DMS79 treated with DMSO at 0.1 percent for 48 hours (cell line): ENCODE measurements at regions not wholly inside any gene's neighbourhood (a gene's known extent, or its start where the extent isn't known, plus 50 kb on each side); places are given as distances from the start of the nearest gene placed in this dataset.

Experiments
- DNase-seq: peaks from one replicate; lab custom pipeline; 2025; lab: John Stamatoyannopoulos, UW

DNA sequence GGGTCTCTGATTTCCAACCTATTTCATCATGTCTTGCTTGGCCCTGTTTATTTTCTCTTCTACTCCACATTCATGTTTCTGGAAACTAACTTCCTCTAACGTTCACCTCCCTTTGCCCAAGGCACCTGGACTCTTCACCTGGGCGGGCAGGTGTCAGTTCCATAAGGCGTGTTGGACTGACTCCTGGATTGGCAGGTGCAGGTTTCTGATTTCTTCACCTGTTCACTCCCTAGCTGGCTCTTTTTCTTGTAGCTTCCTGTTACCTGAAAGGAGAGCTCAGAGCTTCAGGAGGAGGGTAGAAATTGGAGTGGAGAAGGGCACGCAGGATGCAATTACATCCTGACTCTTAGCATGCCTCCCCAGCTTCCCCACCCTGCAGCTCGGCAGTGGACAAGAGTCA lies 350.8 kb upstream of the KLF3 start:
- DNase-seq = peak; percentile 18

DNA sequence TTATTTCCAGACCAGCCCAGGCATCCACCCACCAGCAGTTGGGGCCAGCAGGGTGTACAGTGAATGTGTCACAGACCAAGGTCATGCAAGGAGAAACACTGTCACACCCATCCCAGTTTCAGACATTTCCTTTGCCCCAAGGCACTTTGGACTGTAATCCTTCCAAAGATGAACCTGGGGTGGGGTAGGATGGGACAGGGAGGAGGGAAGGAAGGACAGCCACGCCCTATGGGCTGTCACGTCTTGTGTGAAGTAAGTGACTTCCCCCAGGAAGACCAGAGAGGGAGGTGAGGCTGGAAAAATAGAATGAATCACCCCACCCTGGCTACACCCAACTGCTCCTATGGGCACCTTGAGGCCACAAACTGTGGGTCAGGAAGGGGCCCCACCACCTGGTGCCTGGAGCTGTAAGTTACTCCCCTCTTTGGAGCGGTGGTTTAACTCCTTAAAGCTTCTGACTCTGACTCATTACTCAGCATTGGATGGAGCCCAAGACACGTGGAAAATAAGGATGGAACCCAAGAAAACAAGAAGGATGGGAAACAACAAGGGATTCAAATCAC lies 349.9 kb upstream of the KLF3 start:
- DNase-seq = no peak

DNA sequence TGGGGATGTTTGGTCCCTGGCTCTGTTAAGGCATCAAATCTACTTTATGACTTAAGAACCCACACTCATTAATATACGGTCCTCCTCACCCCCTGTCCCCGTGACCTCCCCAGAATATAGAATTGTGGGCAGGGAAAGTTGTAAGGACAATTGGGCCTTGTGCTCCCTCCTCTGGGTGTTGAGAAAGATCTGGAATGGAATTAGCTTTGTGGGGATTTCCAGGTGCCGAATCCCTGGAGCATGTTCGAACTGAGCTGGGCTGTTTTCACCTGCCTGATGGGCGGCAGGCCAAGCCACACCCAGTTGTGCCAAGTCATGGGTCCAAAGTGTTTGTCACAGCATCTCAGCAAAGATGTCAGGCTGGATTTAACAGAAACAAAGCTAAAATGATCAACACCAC lies 349.3 kb upstream of the KLF3 start:
- DNase-seq = no peak

DNA sequence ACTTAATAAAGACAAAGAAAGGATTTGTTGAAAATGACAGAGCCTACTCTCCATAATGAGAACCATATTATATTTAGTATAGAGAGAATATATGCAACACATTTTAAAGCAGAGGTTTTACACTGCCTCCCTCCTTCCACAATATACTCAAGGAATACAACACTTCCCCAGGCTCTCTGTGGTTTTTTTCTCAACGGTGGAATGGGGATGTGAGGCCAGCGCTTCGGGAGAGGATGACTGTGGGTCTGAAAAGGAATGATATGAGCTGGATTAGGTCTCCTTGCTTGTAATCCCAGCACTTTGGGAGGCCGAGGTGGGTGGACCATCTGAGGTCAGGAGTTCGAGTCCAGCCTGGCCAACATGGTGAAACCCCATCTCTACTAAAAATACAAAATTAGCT lies 348.7 kb upstream of the KLF3 start:
- no peak for DNase-seq

DNA sequence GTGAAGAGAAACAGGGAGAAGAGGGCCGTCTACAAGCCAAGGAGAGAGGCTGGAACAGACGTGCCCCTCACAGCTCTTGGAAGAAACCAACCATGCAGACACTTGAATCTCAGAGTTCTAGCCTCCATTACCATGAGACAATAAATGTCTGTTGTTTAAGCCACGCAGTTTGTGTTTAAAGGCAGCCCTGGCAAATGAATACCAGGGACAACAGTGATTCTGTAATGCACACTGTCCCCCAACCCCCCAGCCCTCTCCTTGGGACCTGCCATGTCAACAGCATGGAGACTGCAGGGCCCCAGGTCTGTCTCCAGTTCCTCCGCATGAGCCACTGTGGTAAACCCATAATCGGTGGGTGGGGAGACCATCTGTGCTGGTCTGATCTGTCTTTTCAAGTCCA lies 348.0 kb upstream of the KLF3 start:
- DNase-seq = no peak

DNA sequence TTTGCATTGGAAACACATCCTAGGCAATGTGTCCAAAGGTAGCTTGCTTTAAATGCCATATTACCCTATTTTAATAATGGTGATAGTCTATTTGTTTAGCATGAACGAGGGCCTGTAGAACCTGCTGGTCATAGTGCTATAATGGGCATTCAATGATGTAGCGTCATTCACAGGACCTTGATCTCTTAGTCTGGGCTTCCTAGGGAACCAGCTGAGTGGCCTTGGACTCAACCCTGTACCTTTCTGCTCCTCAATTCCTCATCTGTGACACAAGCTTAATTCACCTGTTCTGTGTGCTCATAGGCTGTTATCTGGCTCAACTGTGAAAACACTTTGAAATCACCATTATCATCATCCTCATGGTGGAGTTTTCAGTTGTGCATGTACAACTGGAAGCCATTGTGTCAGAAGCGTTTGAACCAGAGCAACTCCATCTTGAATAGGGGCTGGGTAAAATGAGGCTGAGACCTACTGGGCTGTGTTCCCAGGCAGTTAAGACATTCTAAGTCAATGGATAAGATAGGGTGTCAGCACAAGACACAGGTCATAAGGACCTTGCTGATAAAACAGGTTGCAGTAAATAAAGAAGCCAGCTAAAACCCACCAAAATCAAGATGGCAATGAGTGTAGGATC lies 346.8 kb upstream of the KLF3 start:
- no peak for DNase-seq

DNA sequence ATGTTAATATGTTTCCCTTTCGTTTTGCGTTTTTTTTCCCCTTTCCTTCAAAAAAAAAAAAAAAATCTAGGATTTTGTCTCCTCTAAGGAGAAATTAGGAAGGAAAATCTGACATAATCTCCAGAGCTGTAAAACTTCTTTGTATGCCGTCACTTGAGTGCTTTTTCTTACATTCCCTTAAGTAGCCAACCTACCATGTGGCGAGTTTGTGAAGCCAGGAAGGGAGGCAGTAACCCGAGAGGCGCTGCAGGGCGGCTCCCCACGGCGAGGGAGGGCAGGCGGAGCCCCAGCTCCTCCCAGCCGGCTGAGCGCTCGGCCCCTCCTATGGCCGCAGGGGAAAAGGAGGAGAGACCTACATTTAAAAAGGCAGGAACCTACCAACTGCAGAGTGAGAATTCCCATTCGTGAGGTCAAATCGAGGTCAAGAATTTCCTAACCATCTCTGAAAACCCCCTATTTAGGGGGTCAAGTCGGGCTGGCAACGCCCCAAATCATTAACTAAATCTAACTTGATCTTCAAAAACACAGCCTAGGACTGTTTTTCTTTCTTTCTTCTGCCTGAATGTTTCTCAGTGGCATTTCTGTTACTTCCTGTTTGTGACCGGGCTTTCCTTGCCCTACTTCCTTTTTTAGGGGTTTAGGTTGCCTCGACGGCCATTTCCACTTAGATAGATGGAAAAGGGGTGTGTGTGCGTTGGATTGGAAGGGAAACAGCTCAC lies 345.1 kb upstream of the KLF3 start:
- DNase-seq = peak; percentile 26

DNA sequence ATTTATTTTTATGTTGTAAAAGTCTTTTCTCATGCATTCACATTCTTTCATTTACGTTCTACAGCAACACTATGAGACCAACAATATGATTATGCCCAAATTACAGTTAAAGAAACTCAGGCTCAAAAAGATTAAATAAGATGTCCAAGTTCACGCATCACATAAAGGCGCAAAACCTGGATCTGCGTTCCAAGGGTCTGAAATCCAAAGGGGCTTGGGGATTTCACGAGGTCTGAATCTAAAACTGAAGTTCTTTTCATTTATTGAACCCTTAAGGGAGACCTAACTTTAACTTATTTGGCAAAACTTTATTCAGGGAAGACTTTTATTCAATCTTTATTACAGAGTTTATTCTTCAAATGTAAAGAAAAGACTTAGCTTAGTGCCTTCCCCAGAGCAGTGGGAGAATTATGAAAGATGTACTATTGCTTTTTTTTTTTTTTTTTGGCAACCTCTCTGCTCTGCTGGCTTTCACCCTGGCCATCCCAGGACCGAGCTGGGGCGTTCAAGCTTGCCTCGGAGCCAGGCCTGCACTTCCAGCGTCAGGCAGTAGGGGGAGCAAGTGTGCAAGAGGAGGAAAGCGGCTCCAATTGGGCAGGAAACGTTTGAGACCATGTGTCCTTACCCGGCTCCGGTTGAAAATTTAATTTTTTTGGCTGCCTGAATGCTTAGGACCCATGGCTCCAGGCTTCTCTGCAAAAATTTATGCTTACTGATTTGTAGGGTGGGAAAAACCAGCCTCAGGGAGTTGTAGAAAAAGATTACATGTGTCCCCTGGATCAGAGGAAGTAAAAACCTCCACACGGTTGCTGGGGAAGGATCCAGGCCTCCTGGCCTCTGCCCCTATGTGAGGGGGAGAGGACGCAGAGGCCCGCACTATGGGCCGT lies 344.3 kb upstream of the KLF3 start:
- DNase-seq = peak; percentile 12

DNA sequence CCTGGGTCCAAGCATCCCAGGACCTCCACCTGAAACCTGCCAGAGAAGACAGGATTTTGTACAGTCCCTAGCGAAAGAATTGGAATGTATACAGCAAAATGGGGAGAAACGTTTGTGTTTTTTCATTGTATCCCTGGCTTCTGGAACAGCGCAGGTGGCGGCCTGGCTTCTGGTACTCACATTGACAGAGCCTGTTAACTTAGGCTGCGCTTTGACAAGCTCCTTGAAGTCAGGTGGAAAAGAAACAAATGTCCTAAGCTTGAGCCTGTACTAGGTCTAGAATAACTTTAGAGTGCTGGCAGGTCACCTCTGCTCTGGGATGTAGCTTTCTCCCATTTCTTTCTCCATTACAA lies 343.7 kb upstream of the KLF3 start:
- no peak for DNase-seq

DNA sequence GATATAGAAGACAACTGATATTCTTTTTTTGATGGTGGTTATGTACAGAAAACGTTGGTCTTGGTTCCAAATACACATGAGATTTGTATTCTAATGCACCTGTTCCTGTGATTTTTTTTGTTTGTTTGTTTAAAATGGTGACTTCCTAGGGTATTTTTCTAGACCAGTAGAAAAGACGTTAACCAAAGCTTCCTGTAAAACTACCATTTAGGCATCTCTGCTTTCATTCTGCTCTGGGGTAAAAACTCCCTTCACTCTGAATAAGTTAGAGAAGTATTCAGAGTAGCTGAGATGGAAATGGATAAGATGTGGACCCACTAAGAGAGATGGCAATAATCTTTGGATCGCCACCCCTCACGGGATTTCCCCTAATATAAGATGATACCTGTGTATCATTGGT lies 343.2 kb upstream of the KLF3 start:
- no peak for DNase-seq

DNA sequence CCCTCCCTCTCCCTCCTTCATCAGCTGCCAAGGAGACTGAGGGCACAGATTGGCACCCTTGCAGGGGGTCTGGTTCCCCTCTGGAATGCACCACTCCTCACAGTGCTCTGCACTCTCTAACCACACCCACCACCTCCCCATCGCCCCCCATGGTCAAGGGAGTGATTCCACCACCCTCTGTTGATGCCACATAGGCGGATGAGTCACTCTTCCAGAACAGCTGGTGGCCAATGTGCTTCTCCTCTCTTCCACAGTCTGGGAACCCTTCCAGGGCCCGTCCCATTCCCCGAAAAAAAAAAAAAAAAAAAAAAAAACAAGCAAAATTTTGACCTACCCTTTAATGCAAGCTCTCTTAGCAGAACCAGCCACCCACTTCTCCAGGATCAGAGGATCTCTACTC lies 341.3 kb upstream of the KLF3 start:
- DNase-seq = no peak

DNA sequence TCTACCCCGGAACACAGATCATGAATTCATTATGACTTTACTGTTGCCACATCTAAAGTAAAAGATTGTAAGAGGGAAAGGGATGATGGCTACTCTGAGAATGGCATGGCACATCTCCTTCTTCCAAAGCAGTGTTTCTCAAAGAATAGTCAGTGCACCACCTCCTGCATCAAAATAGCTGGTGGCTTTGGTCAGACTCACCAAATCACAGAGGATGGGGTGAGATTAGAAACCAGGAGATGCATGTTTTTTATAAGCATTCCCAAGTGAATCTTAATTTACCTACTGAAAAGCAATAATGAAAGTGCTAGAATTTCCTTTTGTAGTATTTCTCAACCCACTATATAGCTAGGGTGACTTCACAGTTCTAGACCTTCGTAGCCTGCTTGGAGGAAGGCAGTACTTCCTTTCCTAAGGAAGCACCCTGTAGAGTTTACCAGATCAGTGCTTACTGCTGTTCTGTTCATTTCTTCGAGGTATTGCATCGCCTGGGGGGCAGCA lies 340.8 kb upstream of the KLF3 start:
- DNase-seq = no peak

DNA sequence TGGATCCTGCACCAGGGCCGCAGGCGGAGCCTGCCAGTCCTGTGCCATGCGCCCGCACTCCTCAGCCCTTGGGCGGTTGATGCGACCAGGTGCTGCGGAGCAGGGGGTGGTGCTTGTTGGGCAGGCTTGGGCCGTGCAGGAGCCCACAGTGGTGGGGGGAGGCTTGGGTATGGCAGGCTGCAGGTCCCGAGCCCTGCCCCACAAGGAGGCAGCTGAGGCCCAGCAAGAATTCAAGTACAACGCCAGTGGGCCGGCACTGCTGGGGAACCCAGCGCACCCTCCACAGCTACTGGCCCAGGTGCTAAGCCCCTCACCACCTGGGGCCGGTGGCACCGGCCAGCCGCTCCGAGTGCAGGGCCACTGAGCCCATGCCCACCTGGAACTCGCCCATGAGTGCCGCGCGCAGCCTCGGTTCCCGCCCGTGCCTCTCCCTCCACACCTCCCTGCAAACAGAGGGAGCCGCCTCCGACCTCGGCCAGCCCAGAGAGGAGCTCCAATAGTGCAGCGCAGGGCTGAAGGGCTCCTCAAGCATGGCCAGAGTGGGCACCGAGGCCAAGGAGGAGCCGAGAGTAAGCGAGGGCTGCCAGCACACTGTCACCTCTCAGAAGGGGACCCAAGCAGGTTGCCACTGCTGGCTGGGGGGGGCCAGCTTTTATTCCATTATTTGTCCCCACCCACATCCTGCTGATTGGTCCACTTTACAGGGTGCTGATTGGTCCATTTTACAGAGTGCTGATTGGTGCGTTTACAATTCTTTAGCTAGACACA lies 339.0 kb upstream of the KLF3 start:
- no peak for DNase-seq

DNA sequence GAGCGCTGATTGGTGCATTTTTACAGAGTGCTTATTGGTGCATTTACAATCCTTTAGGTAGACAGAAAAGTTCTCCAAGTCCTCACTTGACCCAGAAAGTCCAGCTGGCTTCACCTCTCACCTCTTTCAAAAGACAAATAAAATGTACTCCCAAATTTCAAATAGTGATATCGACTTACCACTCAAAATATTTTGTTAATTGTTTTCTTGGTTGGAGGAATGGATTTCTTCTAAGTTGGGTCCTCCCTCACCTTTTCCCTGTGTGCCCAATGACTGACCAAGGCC lies 338.4 kb upstream of the KLF3 start:
- no peak for DNase-seq

DNA sequence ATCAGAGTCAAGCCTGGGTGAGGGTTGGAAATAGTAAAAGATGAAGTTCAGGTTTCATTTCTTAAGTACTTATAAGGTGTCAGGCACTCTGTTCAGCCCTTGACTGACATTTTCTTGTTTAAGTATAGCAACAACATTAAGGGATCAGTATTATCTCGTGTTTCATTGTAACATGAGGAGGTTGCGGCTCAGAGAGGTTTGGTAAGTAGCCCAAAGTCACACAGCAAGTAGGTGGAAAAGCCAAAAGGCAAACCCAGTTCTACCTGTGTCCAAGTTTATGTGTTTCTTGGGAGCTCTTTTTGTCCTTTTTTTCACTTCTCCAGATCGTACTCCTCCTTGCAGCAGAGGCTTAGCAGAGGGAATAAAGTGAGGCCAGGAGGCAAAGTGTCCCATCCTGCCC lies 337.5 kb upstream of the KLF3 start:
- DNase-seq = no peak

DNA sequence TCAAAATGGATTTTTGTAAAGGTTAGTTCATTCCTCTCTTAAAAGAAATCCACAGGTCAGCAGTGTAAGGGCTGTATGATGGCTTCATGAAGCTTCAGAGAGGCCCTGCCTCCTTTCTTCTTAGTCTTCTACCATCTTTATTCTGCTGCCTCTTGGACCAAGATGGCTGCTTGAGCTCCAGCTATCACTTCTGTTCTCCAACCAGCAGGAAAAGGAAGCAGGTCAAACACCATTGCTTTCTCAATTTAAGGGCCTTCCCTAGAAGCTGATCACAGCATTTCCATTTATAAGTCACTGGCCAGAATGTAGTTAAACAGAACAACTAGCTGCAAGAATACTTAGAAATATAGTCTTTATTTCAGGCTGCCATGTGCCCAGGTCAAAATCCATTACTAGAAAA lies 336.8 kb upstream of the KLF3 start:
- DNase-seq = no peak

DNA sequence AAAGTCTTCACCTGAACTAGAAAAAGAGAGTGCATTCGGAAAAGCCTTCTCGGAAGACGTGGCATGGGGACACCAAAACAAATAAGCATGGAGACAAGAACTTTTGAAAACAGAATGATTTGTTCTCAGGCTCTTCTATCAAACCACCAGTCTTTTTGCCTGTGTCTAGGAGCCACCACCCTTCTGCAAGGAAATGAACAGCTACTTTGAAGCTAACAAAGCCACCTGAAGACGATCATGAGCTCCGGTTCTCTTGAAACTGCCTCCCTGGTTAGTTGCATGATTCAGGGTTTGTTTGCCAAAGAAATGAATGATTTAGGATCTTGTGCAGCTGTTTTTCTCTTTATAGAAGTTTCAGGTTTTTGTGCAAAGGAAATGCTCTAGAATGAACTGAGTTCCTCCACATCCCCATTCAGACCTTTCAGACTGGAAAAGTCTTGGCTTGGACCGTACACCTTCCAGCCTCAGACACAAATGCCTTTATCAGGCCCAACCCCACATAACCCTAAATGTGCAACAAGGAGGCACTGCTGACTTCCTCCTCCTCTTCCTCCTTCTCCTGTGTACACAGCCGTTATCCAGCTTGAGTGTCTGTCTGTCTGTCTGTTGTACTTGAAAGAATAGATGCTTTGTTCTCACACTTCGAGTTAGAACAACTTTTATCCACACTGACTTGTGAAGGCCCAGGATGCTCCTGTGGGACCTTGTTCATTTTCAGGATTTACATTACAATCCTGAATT lies 334.8 kb upstream of the KLF3 start:
- DNase-seq = no peak

DNA sequence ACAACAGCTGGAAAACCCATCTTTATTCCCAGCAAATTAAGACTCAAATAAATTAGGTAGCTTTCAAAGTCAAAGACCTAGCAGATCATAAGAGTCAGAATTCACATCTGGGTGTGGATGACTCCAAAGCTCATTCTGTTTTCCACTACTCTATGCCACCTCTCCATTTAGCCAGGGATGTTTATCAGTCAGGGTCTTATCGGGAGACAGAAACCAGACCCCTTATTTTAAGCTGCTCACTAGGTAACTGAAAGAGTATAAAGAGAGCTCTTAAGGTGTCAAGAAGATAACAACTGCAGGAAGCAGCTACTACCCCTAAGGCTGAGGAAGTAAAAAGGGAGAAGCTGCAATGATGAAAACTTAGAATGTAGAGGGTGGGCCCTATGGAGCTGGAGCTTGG lies 333.7 kb upstream of the KLF3 start:
- DNase-seq = no peak

DNA sequence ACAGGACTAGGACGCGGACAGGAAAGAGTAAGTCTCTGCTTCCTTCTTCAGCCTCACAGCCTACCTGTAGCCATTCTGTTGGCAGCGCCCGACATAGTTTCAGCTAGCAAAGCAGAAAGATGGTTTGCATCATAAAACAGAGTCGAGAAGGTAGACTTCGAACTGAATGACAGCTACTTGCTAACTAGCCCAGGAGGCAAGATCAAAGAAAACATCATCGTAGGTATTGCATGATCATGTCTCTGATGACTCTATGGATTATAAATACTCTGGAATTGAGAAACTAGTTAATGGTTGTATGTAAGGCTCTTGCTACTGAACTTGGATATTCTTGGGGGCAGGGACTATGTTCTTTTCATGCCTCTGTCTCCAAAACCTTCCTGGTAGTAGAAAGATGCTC lies 333.1 kb upstream of the KLF3 start:
- no peak for DNase-seq

DNA sequence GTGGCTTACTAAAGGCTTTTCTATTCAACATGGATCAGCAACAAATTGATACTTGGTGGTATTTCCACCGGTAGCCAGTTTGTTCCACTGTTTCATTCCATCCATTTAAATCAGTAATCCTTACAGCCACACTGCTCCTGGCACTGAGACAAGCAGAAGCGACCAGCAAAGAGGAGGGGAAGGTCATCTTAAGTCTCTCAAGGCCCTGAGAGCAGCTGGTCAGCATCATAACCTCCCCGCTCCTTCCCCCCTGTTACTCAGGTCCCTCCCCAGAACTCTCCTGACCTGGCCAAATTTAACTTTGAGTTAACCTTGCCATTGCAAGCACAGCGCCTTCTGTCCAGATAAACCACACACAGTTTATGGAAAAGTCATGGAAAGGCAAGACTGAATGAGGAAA lies 331.3 kb upstream of the KLF3 start:
- DNase-seq = no peak

DNA sequence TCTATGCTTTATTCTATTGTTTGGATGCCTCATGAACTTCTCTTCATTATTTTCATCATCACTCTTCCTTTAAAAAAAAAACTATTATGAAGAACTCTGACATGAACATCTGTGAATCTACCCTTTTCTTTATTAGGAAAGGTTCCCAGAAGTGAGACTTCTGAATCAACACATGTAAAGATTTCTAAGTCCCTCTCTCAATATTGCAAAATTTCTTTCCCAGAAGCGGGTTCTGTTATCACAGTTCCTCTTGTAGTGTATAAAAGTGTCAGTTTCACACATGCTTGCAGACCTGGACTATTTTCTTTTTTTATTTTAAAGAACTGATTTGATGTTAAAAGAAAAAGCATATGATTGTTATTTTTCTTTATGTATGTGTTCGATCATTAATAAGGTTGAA lies 330.8 kb upstream of the KLF3 start:
- DNase-seq = no peak

DNA sequence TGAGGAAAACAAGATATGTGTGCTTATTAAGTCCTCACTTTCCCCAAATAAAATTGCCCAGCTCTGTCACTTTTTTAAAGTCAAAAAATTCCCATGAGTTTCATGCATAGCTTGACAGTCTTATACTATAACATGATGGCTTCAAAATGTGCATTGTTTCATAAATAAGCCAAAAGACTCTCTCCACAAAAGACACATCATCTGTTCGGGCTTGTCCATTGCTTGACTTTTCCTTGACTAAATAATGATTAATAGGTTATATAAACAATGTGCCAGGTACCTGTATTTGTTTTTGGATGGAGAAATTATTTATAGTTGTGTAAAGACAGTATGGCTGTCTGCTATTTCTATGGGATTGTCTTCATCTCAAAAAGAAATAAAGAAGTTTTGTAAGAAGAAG lies 329.2 kb upstream of the KLF3 start:
- DNase-seq = no peak
